IMR-90 (cell line): ENCODE measurements at regions not wholly inside any gene's neighbourhood (a gene's known extent, or its start where the extent isn't known, plus 50 kb on each side); places are given as distances from the start of the nearest gene placed in this dataset.

Experiments
- ATAC-seq: fragments of 200-7000 bp; cut with Tn5 transposase; 2 replicates; pipeline ENCODE4 v1.9.1; 2020; ENCODE audit warnings: low read depth, mild to moderate bottlenecking, moderate library complexity
- BruUV-seq: library from RNA; stranded (reverse); fragments of 400-500 nt; replicated peaks from 2 replicates; lab custom pipeline; 2021; lab: Mats Ljungman, UMichigan
- CTCF ChIA-PET: fragments of 300-600 bp; formaldehyde crosslinking; extraction: SDS; loops from one replicate; lab custom pipeline; 2021; ENCODE audit warnings: antibody characterized with exemption; lab: Yijun Ruan, JAX
- POLR2A ChIA-PET: fragments of 300-600 bp; sonication (Branson Sonifier 250); formaldehyde crosslinking; loops from one replicate; lab custom pipeline; 2022; ENCODE audit warnings: antibody characterized with exemption; ENCODE audit not compliant: unreplicated experiment; lab: Charles Lee
- DNase-seq: peaks from one replicate; pipeline ENCODE4 v3.0.0; 2013
- H2AFZ ChIP-seq: replicated peaks from 2 replicates; pipeline ENCODE3; 2013; ENCODE audit warnings: low read length, mild to moderate bottlenecking; ENCODE audit not compliant: poor library complexity
- H2AK5ac ChIP-seq: 2 replicates; pipeline ENCODE4 v1.6.1; 2013; ENCODE audit warnings: low read depth, low read length, inconsistent platforms
- H2AK9ac ChIP-seq: replicated peaks from 2 replicates; pipeline ENCODE3; 2013; ENCODE audit warnings: mild to moderate bottlenecking, low read depth, low read length, moderate library complexity; ENCODE audit not compliant: poor library complexity
- H2BK120ac ChIP-seq: 2 replicates; pipeline ENCODE4 v1.6.1; 2013; ENCODE audit warnings: low read depth, low read length, inconsistent platforms
- H2BK15ac ChIP-seq: 3 replicates; pipeline ENCODE4 v1.6.1; 2013; ENCODE audit warnings: low read depth, low read length, inconsistent platforms
- H2BK20ac ChIP-seq: 2 replicates; pipeline ENCODE4 v1.6.1; 2013; ENCODE audit warnings: low read depth, mild to moderate bottlenecking, inconsistent platforms, low read length, moderate library complexity
- H2BK5ac ChIP-seq: 2 replicates; pipeline ENCODE4 v1.6.1; 2013; ENCODE audit warnings: mild to moderate bottlenecking, low read depth, low read length, inconsistent platforms; ENCODE audit not compliant: poor library complexity, severe bottlenecking
- H3K14ac ChIP-seq: replicated peaks from 2 replicates; pipeline ENCODE4 v1.6.1; 2013; ENCODE audit warnings: low read depth, low read length, inconsistent platforms
- H3K18ac ChIP-seq: 2 replicates; pipeline ENCODE4 v1.6.1; 2013; ENCODE audit warnings: low read depth, low read length, control low read depth
- H3K23ac ChIP-seq: 2 replicates; pipeline ENCODE4 v1.6.1; 2013; ENCODE audit warnings: low read depth, low read length, inconsistent platforms
- H3K27ac ChIP-seq: 2 replicates; pipeline ENCODE4 v1.5.1; 2013; ENCODE audit warnings: mild to moderate bottlenecking, control low read depth, low read length; ENCODE audit not compliant: insufficient read depth
- H3K27me3 ChIP-seq: 2 replicates; pipeline ENCODE4 v1.6.1; 2013; ENCODE audit warnings: low read length; ENCODE audit not compliant: control insufficient read depth, insufficient read depth
- H3K36me3 ChIP-seq: 2 replicates; pipeline ENCODE4 v1.6.1; 2013; ENCODE audit warnings: low read length, mixed read lengths; ENCODE audit not compliant: control insufficient read depth, insufficient read depth
- H3K4ac ChIP-seq: 2 replicates; pipeline ENCODE4 v1.6.1; 2013; ENCODE audit warnings: low read depth, low read length, inconsistent platforms
- H3K4me1 ChIP-seq: 2 replicates; pipeline ENCODE4 v1.6.1; 2013; ENCODE audit warnings: low read length, mixed read lengths; ENCODE audit not compliant: control insufficient read depth, insufficient read depth
- H3K4me2 ChIP-seq: 2 replicates; pipeline ENCODE4 v1.6.1; 2013; ENCODE audit warnings: low read depth, mild to moderate bottlenecking, control low read depth, low read length, moderate library complexity
- H3K4me3 ChIP-seq: 2 replicates; pipeline ENCODE4 v1.5.1; 2013; ENCODE audit warnings: low read depth, mild to moderate bottlenecking, control low read depth, low read length, moderate library complexity; ENCODE audit not compliant: insufficient read depth
- H3K56ac ChIP-seq: 2 replicates; pipeline ENCODE4 v1.6.1; 2013; ENCODE audit warnings: low read length, inconsistent platforms; ENCODE audit not compliant: insufficient read depth; ENCODE audit errors: extremely low read depth
- H3K79me1 ChIP-seq, 2 experiments: 2 replicates each; pipeline ENCODE4 v1.6.1; 2013; ENCODE audit warnings: low read length in 2 of 2, inconsistent platforms in 1 of 2, low read depth in 1 of 2
- H3K9ac ChIP-seq: 2 replicates; pipeline ENCODE4 v1.6.1; 2013; ENCODE audit warnings: low read depth, low read length, control low read depth
- H3K9me1 ChIP-seq: 2 replicates; pipeline ENCODE4 v1.6.1; 2013; ENCODE audit warnings: low read length, inconsistent platforms; ENCODE audit not compliant: insufficient read depth
- H3K9me3 ChIP-seq: 2 replicates; pipeline ENCODE4 v1.6.1; 2013; ENCODE audit warnings: low read length; ENCODE audit not compliant: control insufficient read depth, insufficient read depth
- H4K20me1 ChIP-seq: 2 replicates; pipeline ENCODE4 v1.6.1; 2013; ENCODE audit warnings: low read length, inconsistent platforms; ENCODE audit not compliant: insufficient read depth
- H4K5ac ChIP-seq: 2 replicates; pipeline ENCODE4 v1.6.1; 2013; ENCODE audit warnings: mild to moderate bottlenecking, low read depth, low read length, control low read depth
- H4K8ac ChIP-seq, 2 experiments: 2 replicates each; pipeline ENCODE4 v1.6.1; 2013; ENCODE audit warnings: low read depth in 2 of 2, low read length in 2 of 2, control low read depth in 1 of 2, inconsistent platforms in 1 of 2
- H4K91ac ChIP-seq: 2 replicates; pipeline ENCODE4 v1.6.1; 2013; ENCODE audit warnings: low read depth, low read length, inconsistent platforms; ENCODE audit not compliant: insufficient read depth
- CHD1 ChIP-seq: IDR thresholded peaks from 2 replicates; pipeline ENCODE4 v1.6.1; 2012; ENCODE audit warnings: low read depth, low read length, improper control_type of control experiment
- CTCF ChIP-seq: conservative IDR thresholded peaks from 2 replicates; pipeline ENCODE4 v1.5.1; 2012; ENCODE audit warnings: mild to moderate bottlenecking, low read depth, low read length, improper control_type of control experiment
- MAFK ChIP-seq: IDR thresholded peaks from 2 replicates; pipeline ENCODE4 v1.6.1; 2012; ENCODE audit warnings: low read depth, low read length, improper control_type of control experiment
- MAZ ChIP-seq: IDR thresholded peaks from 2 replicates; pipeline ENCODE4 v1.6.1; 2012; ENCODE audit warnings: low read depth, mild to moderate bottlenecking, low read length, improper control_type of control experiment, moderate library complexity, borderline replicate concordance
- POLR2A ChIP-seq: IDR thresholded peaks from 2 replicates; pipeline ENCODE4 v1.6.1; 2012; ENCODE audit warnings: mild to moderate bottlenecking, low read depth, low read length
- RAD21 ChIP-seq: IDR thresholded peaks from 2 replicates; pipeline ENCODE4 v1.6.1; 2012; ENCODE audit warnings: low read length, improper control_type of control experiment
- WGBS, 2 experiments: methylation state at CpG; one replicate each; pipeline versions ENCODE4 v1.1.5 to v1.1.7; 2013; ENCODE audit warnings: missing lambda C conversion rate in 2 of 2; ENCODE audit not compliant: insufficient read length in 1 of 2; ENCODE audit errors: extremely low coverage in 2 of 2; 5-methylcytosine and 5-hydroxymethylcytosine counted together
- dilution Hi-C: fragments of 300-500 bp; cut with HindIII; formaldehyde crosslinking; loops from one replicate; pipeline ENCODE4 v1.14.3; 2018; ENCODE audit warnings: low sequenced_read_pairs; ENCODE audit not compliant: unreplicated experiment
- in situ Hi-C: fragments of 300-500 bp; cut with MboI; formaldehyde crosslinking; loops from 3 replicates; pipeline ENCODE4 v1.14.3; 2019; ENCODE audit warnings: low sequenced_read_pairs, inconsistent platforms, mixed read lengths
- intact Hi-C: fragments of 100-400 bp; cut with micrococcal nuclease; formaldehyde crosslinking; loops from 2 replicates; pipeline ENCODE4 v1.10.0; 2022

GRCh38 chr12:91515944-91516694 lies 333.5 kb upstream of the DCN start:
- Histone ChIP-seq H4K20me1 (no peaks in the 10 kb centered on the region), H3K27ac (no peak overlapping the region), H2BK20ac (no peak overlapping the region), H2AK5ac (no peak overlapping the region), H2AFZ (no peak overlapping the region), H3K18ac (no peak overlapping the region), H3K9me3 (no peaks in the 10 kb centered on the region), H3K56ac (no peak overlapping the region), H4K91ac (no peak overlapping the region), H3K23ac (no peak overlapping the region), H2BK15ac (no peak overlapping the region), H3K36me3 (no peaks in the 10 kb centered on the region), H3K4me3 (no peak overlapping the region), H2BK5ac (no peak overlapping the region), H3K79me1 (no peaks in the 10 kb centered on the region), H4K5ac (no peak overlapping the region), H2AK9ac (no peak overlapping the region), H3K14ac (no peak overlapping the region), H2BK120ac (no peak overlapping the region), H3K4me1 (no peaks in the 10 kb centered on the region), H3K9me1 (no peaks in the 10 kb centered on the region), H4K8ac (no peak overlapping the region), H3K4me2 (no peak overlapping the region), H3K9ac (no peak overlapping the region), H3K27me3 (no peaks in the 10 kb centered on the region), H3K4ac (no peak overlapping the region)
- no CpG with 5 or more reads among the region's 5 CpGs for WGBS, 2 experiments
- BruUV-seq, result no TSS peak
- ChIA-PET CTCF (no interaction called here), POLR2A (no interaction called here)
- no peak for DNase-seq
- no peak for ATAC-seq
- TF ChIP-seq MAZ (no peak), CTCF (no peak), RAD21 (no peak), POLR2A (no peak), MAFK (peak; percentile 73), CHD1 (no peak)
- intact Hi-C loops (no loop called here), in situ Hi-C loops (no loop called here), dilution Hi-C loops (no loop called here)
